NCI-H82 treated with DMSO at 0.1 percent for 48 hours (cell line): ENCODE measurements at regions not wholly inside any gene's neighbourhood (a gene's known extent, or its start where the extent isn't known, plus 50 kb on each side); places are given as distances from the start of the nearest gene placed in this dataset.

Experiments used
- DNase-seq: peaks from one replicate; lab custom pipeline; 2025; ENCODE audit not compliant: unreplicated experiment; lab: John Stamatoyannopoulos, UW

DNA sequence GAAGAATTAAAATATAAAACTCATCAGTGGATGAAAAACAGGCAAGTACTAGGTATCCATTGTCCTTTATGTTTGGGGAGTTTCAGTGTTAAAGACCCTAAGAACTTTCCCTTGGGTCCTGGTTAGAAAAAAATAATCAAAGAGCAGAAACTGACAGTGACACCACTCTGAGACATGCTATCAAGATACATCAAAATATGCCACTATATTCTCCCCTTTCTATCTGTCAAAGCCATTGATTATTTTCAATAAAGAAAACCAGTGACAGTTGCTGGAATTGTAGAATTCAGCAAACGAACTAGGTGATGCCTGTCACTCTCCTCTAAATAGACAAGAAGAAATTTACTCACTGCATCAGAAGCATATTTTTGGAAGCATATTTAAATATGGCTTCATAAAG is 496.7 kb upstream of the CFAP20DC start:
- DNase-seq: no peak

DNA sequence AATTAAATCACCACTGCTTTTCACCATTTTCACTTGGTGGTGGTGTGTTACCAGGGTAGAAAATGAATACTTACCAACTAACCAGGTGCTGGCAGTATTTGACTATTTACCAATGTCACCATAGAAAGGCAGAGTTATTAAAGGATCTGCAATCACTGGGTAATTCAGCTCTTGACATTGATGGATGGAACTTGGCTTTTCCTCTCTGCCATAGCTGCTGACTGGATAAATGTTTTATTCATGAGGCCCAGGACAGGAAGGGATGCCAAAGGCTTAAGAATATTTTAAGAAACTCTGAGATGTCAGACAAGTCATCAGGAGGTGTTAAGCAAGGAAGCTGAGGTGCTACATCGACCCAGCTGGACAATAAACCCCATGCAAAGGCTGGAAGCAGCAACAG is 495.5 kb upstream of the CFAP20DC start:
- no peak for DNase-seq

DNA sequence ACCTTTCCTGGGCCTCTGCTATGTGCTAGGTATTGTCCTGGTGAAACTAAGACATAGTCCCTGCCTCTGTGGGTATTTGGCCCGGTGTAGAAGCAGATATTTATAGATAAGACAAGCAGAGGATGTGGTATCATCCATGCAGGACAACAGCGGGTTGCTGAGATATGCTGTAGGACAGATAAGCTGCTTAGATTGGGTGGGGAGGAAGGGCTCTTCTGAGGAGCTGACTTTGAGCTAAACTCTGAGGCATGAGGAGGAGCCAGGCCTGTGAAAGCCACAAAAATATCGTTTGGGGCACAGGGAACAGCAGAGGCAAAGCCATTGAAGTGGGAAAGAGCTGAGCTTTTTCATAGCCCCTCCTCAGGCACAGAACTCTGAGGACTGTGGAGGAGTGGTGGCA is 492.5 kb upstream of the CFAP20DC start:
- DNase-seq: no peak

DNA sequence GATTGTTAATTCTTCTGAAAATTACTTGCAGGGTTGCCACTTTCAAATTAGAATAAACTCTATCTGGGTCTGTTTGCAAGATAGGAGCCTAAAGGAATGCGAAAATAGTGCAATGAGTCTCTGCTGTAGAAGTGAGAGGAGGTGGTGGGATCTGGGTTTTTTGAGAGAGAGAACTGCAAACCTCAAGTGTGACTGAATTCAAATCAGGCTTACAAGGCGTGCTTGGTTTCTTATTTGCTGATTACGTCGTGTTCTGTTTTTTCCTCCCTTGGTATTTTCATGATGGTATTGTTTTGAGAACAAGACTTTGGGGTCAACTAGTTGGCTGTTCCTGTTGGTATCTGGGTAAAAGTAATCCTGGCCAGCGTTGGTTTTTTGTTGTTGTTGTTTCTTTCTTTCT is 490.9 kb upstream of the CFAP20DC start:
- DNase-seq: no peak

DNA sequence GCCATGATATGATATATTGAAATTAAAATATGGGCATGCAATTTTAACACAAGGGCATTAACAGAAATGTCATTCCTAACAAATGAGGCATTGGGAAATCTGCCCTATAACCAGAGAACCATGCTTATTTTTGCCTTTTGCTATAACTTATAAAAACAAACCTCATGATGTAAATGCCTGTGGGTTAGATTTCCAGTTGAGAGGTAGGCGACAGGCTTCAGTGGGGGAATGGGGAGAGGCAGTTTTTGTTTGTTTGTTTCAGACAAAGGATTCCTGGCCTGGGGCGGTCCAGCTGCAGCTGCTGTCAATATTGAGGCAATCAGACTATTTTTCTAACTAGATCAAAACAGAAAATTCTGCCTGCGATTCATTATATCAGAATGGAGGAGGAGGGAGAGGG is 490.4 kb upstream of the CFAP20DC start:
- DNase-seq: no peak

DNA sequence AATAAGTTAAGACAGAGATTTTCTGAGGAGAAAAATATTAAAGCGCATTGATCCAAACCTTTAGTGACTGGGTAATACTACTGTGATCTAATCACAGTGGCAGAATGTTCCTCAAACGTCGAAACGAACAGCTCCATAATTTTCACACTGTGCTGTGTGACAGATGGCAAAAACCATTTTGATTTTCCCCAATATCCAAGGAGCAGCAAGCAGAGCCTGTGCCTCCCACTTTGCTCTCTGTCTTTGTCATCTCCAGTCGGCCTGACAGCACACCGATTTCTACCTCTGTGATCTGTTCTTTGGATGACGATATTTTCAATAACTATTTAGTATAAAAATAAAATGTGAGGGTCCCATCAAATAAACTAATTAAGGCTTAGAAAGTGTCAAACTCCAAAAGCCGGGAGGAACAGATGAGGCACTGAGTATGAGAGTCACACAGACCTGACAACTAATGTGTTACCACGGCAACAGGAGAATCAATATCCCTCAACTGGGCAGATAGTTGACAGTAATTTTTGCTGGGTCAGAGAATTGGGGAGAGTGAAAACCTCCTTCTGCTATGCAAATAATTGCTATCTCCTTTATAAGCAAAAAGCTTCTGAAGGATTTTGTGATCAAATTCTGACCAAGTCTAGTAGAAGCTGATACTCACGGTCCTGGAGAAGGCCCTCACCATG is 489.1 kb upstream of the CFAP20DC start:
- no peak for DNase-seq

DNA sequence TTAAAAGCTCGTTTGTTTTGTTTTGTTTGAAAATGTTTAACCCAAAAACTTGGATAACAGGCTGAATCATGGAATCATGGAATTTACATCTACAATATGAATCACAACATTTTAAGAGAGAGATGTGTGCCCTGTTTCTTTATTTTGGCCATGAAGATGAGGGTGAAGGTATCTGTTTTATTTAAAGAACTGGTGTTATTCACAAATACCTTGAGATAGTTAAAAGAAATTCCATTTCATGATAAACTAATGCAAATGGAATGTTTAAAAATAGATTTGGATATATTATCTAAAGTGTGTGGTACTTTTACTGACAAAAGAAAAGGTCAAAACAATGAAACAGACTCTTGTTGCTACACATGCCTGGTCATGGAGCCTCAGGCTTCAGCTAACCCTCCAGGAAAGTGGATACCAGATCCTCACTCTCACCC is 486.0 kb upstream of the CFAP20DC start:
- no peak for DNase-seq

DNA sequence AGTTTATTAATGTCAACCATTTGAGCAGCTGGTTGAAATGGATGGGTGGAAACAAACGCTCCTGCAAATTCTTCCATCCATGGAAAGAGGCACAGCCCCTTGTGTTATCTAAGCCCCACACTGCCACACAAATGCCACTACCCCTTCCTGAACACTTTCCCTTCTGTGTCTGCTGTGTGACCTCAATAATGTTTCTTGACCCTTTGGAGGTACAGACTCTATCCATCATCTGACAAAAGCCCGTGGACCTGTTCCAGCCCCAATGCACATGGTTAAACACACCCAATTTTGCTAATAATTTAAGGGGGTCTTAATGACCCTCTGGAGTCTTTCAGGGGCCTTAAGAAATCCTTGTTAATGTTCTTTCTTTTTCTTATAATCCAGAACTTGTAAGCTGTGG is 482.2 kb upstream of the CFAP20DC start:
- no peak for DNase-seq

DNA sequence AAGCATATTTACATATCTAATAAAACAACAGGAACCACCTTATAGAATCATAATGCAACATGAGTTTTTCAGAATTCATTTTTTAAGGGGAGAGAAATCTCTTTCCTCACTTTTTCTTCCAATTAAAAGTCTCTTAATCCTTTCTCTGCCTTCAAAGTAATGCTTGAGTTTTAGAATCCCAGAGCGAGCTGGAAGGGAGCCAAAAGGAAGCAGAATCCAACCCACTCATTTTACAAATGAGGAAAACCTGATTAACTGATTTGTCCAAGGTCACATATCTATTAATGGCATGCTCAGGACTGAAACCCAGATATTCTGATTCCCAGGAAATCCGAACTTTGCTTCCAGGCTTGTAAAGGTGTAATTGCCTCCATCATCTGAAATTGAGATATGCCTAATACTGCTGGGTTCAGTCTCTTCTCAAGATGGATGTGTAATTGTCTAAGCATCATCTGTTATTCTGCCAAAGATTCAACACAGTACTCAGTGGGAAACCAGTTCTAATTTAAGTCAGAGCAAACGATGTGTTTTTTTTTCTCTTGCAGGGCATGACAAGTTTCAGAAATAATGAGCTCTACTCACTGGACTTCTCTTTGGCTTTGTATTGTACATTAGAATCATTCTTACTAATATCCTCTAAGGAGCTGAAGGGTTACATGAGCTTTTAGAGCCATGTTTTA is 481.4 kb upstream of the CFAP20DC start:
- DNase-seq: peak; percentile 24

DNA sequence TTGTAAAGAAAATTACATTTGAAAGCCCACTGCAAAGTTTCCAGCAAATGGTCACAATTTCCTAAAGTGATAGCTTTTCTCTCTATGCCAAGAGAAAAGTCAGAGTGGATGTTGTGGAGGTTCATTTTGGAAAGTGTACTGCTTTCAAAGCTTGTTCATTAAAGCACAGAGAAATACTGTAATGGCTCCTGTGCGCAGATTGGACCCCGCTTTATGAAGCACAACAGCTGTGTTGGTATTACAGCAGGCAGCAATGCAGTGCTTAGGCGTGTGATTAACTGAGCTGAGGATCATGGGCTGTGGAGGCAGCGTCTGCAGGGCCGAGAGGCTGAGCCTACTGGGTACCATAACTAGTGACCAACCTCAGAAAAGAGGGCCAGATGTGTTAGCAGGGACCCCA is 478.4 kb upstream of the CFAP20DC start:
- peak; percentile 50 for DNase-seq

DNA sequence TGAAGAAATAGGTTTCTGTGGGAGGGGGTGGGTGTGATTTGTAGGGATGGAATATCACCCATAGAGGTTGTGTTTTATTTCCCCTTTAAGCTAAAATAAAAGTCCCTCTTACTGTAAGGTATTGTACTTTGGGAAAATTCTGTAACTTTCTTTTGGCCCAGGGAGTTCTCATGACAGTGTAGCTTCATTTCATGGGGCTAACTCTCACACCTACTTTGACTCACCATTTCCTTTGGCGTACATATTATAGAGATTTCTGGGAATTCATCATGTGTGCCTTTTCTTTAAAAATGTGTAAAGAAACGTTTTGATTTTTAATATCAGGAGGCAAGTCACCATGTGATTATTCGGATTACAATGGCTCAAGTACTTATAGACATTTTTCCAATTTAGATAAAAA is 477.7 kb upstream of the CFAP20DC start:
- no peak for DNase-seq

DNA sequence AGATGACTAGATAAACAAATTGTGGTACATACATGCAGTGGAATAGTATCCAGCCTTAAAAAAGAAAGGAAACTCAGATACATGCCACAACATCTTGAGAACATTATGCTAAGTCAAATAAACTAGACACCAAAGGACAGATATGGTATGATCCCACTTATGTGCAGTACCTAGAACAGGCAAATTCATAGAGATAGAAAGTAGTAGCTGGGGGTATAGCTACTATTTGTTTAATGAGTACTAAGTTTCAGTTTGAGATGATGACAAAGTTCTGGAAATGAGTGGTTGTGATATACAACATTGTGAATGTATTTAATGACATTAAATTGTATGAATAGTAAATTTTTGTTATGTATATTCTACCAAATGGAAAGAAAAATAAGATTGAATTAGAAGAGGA is 477.2 kb upstream of the CFAP20DC start:
- DNase-seq: no peak

DNA sequence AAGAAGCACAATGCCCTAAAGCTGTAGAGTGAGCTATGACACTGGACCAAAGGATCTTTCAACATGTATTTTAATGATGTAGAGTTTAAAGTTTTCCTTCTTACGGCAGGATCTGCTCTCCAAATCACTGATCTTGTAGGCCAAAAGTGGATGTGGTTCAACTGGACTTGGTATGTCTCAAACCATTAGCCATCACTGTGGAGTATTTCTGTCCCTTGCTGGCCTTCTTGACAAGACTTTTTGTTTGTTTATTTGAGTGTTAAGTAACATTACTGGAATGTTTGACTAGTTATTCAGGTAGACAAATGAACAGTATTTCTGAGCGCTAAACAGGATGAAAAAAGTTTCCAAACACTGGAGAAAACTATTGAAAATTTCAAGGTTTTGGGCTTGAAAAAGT is 472.7 kb upstream of the CFAP20DC start:
- no peak for DNase-seq

DNA sequence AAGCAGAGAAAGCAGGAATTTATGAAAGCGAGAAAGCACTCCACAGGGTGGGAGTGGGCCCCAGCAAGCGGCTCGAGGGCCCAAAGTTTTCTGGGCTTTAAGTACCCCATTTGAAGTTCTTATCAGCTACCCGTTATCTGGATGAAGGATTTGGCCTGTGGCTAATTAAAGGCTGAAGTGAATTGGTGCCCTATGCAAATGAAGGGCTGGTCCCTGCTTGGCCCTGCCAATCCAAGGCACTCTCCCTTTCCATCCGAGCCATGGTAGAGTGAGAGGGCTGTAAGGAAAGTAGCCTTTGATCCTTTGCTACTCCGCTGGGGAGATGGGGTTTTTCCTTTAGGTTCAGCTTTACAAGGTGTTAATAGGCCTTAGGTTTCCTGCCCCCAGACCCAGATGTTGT is 469.3 kb upstream of the CFAP20DC start:
- no peak for DNase-seq

DNA sequence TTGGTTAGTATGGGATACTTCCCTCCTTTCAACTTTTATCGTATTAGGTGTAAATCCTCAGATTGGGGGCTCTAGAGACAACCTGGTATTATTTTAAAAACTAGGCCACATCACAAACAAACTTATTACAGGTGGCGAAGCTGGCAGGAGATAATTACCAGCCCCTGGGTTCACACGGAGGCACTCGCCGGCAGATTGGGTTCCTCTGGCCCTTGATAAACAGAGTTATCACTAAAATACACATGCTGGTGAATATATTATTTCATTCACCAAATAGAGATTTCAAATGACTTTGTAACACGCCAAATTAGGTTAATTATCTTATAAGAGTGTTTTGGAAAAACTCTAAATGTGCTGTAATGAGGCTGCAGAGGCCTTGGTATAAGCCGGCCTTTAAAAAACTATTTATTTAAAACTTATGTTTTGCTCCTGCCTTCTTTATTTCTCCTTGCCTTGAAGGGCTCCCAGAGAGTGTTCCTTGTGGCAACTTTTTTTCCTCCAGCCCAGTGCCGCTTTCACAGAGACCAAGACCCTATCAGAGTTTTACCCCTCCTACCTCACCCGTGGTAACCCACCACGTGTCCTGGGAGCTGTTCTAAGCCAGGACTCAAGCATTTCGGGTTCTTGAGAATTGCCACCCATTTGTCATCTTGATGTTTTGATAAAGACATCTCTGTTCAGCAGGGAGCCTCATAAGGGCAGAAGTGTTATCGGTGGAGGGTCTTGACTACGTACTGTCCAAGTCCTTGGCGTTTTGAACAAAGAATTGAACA is 468.6 kb upstream of the CFAP20DC start:
- DNase-seq: no peak

DNA sequence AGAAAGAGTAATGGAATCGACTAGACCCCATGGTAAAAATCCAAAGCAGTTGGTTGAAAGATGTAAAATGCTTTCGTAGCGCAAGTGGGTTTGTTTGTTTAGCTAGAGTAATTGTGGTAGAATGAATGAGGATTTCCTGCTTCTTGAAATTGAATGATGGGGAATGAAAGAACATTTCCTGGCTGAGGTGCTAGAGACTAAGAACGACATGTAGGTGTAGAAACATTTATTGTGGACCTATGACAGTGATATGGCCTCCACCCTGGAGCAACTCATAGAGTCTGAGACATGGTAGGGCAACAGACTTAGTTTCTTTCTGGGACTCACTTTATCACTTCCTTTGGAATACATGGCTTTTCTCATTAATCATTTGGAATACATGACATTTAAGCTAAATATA is 467.6 kb upstream of the CFAP20DC start:
- no peak for DNase-seq

DNA sequence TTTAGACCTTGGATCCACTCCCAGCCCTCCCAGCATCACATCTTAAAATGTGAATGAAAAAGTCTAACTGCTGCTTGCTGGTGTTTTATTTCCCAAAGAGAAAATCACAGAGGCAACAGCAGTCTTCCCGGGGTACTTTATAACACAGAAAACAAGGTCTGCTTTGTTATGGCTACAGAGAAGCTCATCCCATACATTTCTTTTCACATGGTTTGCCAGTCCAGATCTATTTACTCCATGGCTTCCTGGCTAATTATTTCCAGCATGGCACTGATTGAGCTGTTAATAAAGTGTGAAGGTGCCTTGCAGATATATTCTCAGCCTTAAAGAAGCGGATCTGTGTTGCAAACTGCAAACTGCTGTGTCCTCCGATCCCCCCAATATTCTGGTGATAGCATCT is 466.1 kb upstream of the CFAP20DC start:
- DNase-seq: no peak

DNA sequence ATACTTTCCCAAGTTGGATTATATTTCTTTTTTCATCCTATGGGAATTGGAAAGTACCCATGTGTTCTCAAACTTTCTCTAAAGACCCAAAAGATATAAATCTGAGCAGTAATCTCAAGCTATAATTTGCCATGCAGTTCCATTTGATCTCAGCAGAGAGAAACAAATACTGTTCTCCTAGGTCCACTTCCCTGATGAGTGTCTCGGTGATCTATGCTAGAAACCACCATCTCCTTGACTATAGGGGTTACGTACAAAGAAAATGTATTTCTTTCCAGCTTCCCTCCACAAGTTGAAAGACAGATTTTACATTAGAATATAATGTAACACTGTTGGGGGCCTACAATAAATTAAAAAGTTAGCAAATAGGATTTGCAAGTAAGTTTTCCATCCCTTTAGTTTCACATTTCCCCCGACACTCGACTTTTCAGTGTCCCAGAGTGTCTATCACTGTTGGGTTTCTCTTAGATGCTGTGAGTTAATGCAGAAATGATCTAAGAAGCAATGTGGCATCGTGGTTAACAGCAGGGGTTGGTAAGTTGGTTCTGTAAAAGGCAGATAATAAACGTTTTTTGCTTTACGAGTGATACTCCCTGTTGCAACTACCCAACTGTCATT is 465.1 kb upstream of the CFAP20DC start:
- no peak for DNase-seq

DNA sequence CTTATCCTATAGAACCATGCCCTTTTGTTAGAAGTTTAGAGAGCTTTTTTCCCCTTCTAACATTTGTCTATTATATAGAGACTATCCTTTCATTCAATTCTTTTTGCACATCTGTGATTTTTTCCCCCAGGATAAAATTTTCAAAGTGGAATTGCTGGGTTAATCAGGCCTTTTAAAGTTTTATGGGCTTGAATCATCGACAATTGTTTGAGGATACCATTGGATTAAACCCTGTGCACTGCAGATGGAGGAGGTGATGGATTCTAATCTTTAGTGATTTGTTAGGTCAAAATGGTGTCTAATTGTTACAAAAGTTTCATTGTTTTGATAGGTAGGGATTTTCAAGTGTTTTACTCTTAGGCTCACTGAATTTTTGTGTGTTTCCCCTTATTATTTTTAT is 463.7 kb upstream of the CFAP20DC start:
- DNase-seq: no peak

DNA sequence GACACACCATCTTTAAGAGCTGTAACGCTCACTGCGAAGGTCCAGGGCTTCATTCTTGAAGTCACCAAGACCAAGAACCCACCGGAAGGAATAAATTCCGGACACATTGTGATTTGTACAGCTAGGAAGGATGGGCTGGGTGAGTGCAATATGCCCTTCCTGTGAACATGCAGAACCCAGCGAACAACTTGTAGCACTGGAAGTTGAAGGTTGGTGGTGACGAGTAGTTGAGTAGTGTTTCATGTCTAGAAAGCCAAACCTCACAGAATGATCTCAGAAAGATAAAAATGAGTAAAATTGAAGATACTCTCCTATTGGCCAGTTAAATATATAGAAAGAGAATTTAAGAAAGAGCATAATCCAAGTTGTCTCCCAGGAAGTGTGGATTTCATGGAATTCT is 462.2 kb upstream of the CFAP20DC start:
- no peak for DNase-seq

DNA sequence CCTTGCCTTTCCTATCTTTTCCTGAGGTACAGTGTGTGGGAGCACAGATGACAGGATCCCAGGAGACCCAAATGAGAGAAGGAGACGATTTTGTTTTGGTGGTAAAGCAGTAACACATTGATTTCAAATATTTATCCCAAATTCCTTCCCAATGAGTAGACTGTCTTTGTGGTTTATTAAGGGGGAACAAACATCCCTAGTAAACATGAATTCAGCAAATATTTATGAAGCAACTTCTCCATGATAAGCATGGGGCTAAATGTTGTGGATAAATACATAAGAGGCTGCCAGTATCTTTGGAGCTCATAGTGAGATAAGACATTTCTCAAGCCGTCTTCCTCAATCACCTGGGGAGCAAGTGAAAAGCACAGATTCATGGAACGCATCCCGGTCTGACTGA is 460.8 kb upstream of the CFAP20DC start:
- no peak for DNase-seq

DNA sequence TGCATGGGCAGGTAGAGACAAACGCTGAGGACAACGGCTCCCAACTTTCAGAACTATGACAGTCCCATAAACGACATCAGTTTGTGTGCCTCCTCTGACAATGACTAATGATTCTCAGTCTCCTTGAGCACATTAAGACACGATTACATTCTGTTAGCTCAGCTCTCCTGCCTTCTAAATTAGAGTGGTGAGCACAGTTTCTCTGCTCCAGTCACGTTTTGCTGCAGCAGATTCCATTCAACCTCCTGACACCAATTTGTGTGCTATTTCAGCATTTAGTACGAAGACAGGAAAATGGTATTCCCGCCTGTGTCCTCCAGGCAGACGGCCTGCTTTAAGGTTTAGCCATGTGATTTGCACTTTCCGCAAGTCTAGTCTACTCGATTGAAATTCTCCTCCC is 458.4 kb upstream of the CFAP20DC start:
- DNase-seq: no peak
